SU-DHL-6 (cell line): ENCODE measurements at regions not wholly inside any gene's neighbourhood (a gene's known extent, or its start where the extent isn't known, plus 50 kb on each side); places are given as distances from the start of the nearest gene placed in this dataset.

Experiments used
- EZH2phosphoT487 ChIP-seq: fragments of 200-600 bp; sonication (generic), shearing (Covaris generic); conservative IDR thresholded peaks from 2 replicates; pipeline ENCODE4 v1.6.1; 2018; ENCODE audit warnings: mild to moderate bottlenecking, antibody characterized with exemption, low read length, moderate library complexity, mixed read lengths
- TF ChIP-seq, protein P1 (sequence below): fragments of 200-600 bp; sonication (generic); IDR thresholded peaks from one replicate; pipeline ENCODE4 v1.5.1; 2017; ENCODE audit warnings: antibody characterized with exemption, mild to moderate bottlenecking, low read length, moderate library complexity; ENCODE audit not compliant: insufficient read depth, poor library complexity, severe bottlenecking

DNA sequence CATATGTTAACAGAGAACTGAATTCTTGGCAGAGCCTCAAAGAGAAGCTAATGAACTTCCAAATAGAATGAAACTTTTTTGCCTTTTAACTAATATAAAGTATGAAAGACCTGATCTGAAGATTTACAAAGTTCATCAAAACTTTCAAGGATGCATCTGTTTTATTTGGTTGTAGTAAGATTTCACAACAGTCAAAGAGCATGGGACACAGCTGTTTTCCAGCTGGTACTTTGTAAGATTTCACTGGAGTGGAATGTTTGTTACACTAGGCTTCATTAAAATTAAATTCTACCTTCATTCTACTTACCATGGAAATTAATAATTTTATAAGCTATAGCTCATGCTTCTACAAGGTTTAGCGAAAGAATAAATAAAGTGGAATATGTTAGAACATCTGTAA is 351.2 kb downstream of the SLC6A15 start:
- TF ChIP-seq, protein P1, sequence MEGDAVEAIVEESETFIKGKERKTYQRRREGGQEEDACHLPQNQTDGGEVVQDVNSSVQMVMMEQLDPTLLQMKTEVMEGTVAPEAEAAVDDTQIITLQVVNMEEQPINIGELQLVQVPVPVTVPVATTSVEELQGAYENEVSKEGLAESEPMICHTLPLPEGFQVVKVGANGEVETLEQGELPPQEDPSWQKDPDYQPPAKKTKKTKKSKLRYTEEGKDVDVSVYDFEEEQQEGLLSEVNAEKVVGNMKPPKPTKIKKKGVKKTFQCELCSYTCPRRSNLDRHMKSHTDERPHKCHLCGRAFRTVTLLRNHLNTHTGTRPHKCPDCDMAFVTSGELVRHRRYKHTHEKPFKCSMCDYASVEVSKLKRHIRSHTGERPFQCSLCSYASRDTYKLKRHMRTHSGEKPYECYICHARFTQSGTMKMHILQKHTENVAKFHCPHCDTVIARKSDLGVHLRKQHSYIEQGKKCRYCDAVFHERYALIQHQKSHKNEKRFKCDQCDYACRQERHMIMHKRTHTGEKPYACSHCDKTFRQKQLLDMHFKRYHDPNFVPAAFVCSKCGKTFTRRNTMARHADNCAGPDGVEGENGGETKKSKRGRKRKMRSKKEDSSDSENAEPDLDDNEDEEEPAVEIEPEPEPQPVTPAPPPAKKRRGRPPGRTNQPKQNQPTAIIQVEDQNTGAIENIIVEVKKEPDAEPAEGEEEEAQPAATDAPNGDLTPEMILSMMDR, result no peak
- TF ChIP-seq EZH2phosphoT487, result no peak
